GM12875 (cell line): ENCODE measurements at regions not wholly inside any gene's neighbourhood (a gene's known extent, or its start where the extent isn't known, plus 50 kb on each side); places are given as distances from the start of the nearest gene placed in this dataset.
"Not testable (repeated sequence)": the region's sequence is repeated elsewhere in the genome, so short reads cannot be mapped to it uniquely, and the experiment has no call there.

Experiments used
- H3K4me3 ChIP-seq: one replicate; pipeline ENCODE4 v1.5.1; 2011; ENCODE audit warnings: low read depth, low read length, control low read depth
- TF ChIP-seq, protein P1 (sequence below): IDR thresholded peaks from 2 replicates; pipeline ENCODE4 v1.5.1; 2011; ENCODE audit warnings: low read depth, mild to moderate bottlenecking, control low read depth, inconsistent platforms, low read length, moderate library complexity, borderline replicate concordance; ENCODE audit not compliant: insufficient read depth

GRCh38 chr11:105372206-105372605, 232.6 kb upstream of the CARD18 start:
- TF ChIP-seq, protein P1, sequence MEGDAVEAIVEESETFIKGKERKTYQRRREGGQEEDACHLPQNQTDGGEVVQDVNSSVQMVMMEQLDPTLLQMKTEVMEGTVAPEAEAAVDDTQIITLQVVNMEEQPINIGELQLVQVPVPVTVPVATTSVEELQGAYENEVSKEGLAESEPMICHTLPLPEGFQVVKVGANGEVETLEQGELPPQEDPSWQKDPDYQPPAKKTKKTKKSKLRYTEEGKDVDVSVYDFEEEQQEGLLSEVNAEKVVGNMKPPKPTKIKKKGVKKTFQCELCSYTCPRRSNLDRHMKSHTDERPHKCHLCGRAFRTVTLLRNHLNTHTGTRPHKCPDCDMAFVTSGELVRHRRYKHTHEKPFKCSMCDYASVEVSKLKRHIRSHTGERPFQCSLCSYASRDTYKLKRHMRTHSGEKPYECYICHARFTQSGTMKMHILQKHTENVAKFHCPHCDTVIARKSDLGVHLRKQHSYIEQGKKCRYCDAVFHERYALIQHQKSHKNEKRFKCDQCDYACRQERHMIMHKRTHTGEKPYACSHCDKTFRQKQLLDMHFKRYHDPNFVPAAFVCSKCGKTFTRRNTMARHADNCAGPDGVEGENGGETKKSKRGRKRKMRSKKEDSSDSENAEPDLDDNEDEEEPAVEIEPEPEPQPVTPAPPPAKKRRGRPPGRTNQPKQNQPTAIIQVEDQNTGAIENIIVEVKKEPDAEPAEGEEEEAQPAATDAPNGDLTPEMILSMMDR: no peak
- no peak overlapping the region for H3K4me3 ChIP-seq

GRCh38 chr11:105371311-105371710, 231.7 kb upstream of the CARD18 start:
- TF ChIP-seq, protein P1: no peak
- H3K4me3 ChIP-seq: no peak overlapping the region

GRCh38 chr11:105368711-105369110, 229.1 kb upstream of the CARD18 start:
- H3K4me3 ChIP-seq: no peak overlapping the region
- TF ChIP-seq, protein P1: no peak

- no peak overlapping the region for H3K4me3 ChIP-seq
- TF ChIP-seq, protein P1: no peak
These were observed 227.6 kb upstream of the CARD18 start for GRCh38 chr11:105367129-105367528.

DNA sequence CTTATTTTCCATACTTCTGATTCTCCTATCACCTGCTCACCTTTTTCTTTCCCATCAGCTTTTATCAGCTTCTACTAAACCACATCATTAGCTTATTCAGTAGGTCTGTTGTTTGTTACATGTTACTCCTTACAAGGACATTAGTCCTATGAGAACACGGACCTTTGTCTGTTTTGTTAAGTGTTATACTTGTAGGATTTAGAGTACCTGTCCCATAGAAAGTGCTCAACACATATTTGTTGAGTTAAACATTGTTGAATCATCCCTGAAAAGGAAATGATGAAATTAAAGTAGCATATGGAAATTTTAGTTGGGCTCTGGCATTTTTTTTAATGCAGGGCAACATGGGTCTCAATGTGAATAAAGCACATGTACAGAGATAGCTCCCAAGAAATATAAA, 222.1 kb upstream of the CARD18 start:
- TF ChIP-seq, protein P1: no peak
- H3K4me3 ChIP-seq: no peak overlapping the region

GRCh38 chr11:105357764-105358163, 218.2 kb upstream of the CARD18 start:
- no peak overlapping the region for H3K4me3 ChIP-seq
- TF ChIP-seq, protein P1: no peak

GRCh38 chr11:105357146-105357545, 217.6 kb upstream of the CARD18 start:
- H3K4me3 ChIP-seq: no peak overlapping the region
- TF ChIP-seq, protein P1: no peak

DNA sequence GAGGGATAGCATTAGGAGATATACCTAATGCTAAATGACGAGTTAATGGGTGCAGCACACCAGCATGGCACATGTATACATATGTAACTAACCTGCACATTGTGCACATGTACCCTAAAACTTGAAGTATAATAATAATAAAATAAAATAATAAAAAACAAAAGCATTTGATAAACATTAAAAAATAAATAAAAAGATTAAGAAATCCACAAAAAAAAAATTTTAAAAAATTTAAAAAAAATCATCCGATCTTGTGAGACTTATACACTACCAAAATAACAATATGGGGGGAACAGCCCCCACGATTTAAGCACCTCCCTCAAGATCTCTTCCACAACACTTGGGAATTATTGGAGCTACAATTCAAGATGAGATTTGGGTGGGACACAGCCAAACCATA, 210.3 kb upstream of the CARD18 start:
- H3K4me3 ChIP-seq: not testable (repeated sequence)
